NCI-H128 (cell line): ENCODE measurements at regions not wholly inside any gene's neighbourhood (a gene's known extent, or its start where the extent isn't known, plus 50 kb on each side); places are given as distances from the start of the nearest gene placed in this dataset.
"Not testable (repeated sequence)": the region's sequence is repeated elsewhere in the genome, so short reads cannot be mapped to it uniquely, and the experiment has no call there.

Experiments used
- DNase-seq: peaks from one replicate; lab custom pipeline; 2025; ENCODE audit not compliant: unreplicated experiment; lab: John Stamatoyannopoulos, UW

DNA sequence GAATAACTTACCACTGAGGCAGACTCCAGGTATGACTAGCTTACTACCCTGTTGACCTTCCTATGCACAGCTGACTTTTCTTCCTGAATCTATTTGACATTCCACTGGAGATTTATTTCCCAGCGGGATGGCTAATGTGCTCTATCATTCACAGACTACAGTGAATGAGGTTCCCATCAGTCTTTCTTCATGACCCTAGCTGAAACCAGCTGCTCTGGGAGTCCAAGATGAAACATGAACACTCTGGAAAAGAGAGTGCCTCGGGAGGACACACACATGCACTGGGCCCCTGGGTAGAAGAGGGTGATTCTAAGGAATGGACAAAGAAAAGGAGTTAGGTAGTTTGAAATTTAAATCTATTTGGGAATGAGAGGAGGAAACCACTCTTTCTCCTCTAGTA is 82.6 kb upstream of the DST start:
- no peak for DNase-seq

DNA sequence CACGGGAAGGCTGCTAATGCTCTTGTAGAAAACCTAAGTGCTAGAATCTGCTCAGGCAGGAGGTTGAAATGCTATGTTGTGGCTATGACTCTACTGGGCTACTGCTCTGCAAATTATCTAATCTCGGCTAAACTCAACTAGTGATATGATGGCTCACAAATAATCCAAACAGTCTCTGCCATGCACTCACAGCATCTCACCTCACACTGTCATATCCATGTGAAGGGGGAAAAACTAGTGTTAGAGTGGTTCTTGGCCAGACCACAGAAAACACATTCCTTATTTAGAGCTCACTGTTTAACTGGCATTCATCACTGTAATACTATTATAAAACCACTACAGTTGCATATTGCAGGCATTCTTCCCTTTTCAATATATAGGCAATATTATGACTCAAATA is 81.8 kb upstream of the DST start:
- no peak for DNase-seq

DNA sequence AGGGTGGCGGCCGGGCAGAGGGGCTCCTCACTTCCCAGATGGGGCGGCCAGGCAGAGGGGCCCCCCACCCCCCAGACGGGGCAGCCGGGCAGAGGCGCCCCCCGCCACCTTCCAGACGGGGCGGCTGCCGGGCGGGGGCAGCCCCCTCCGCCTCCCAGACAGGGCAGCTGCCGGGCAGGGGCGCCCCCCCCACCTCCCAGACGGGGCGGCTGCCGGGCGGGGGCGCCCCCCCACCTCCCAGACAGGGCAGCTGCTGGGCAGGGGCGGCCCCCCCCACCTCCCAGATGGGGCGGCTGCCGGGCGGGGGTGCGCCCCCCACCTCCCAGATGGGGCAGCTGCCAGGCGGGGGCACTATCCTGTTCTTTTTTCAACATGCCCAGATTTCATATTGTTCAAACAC is 78.2 kb upstream of the DST start:
- DNase-seq = no peak

DNA sequence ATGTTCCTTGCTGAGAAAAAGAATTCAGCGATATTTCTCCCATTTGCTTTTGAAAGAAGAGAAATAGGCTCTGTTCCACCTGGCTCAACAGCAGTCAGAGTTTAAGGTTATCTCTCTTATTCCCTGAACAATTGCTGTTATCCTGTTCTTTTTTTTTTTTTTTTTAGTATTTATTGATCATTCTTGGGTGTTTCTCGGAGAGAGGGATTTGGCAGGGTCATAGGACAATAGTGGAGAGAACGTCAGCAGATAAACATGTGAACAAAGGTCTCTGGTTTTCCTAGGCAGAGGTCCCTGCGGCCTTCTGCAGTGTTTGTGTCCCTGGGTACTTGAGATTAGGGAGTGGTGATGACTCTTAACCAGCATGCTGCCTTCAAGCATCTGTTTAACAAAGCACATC is 77.5 kb upstream of the DST start:
- not testable (repeated sequence) for DNase-seq

DNA sequence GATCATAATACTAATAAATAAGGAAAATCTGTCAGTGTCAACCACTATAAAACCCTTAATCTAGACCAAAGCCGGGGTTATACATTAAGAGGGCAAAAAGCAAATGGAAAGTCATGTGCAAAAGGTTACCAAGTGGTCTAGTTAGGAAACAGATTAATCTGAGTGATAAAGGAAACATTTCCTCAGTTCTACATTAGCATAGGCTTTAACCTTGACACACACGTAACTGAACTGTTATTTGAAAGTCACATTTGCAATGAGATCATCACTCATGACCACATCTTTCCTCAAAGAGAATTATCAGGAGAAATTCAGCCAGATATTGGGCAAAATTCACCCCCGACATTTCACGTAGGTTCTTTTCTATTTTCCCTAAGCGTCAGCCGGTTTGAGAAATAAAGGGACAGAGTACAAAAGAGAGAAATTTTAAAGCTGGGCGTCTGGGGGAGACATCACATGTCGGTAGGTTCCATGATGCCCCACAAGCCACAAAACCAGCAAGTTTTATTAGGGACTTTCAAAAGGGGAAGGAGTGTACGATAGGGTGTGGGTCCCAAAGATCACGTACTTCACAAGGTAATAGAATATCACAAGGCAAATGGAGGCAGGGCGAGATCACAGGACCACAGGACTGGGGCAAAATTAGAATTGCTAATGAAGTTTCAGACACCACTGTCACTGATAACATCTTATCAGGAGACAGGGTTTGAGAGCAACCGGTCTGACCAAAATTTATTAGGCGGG is 76.8 kb upstream of the DST start:
- not testable (repeated sequence) for DNase-seq

DNA sequence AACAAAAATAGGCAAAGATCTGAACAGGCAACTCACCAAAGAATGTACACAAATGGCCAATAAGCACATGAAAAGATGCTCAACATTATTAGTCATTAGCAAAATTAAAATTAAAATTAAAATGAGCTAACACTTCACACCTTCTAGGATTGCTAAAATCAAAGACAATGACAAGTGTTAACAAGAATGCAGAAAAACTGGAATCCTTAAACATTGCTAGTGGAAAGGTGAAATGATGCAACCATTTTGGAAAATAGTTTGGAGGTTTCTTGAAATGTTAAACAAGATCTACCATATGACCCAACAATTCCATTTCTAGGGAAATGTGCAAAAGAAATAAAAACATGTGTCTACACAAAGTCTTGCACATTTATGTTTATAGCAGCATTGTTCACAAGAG is 75.5 kb upstream of the DST start:
- no peak for DNase-seq

DNA sequence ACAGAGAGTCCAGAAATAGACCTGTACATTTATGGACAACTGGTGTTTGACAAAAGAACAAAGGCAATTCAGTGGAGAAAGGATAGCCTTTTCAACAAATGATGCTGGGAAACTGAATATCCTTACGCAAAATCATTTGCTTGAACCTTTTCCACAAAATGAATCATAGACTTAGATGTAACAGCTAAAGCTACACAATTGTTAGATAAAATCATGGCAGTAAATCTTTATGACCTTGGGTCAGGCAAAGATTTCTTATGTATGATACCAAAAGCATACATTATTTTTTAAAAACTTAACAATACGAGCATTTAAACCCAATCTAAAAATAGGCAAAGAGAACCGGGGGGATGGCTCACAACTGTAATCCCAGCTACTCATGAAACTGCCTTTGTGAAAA is 73.5 kb upstream of the DST start:
- no peak for DNase-seq

DNA sequence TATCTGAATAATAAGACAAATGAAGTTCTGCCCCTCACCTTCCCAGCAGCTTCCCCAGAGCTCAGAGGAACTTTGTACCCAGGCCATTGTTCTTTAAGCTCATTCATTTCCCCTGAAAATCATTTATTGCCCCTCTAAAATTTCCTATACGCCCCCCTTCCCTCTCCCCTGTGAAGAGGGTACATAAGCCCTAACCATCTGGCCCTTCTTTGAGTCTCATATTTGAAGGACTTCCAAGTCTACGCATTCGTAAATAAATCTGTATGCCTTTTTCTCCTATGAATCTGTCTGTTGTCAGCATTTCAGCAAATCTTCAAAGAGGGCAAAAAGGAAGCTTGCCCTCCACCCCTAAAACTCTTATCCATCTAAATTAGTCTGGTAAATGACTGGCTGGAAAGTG is 73.1 kb upstream of the DST start:
- no peak for DNase-seq

DNA sequence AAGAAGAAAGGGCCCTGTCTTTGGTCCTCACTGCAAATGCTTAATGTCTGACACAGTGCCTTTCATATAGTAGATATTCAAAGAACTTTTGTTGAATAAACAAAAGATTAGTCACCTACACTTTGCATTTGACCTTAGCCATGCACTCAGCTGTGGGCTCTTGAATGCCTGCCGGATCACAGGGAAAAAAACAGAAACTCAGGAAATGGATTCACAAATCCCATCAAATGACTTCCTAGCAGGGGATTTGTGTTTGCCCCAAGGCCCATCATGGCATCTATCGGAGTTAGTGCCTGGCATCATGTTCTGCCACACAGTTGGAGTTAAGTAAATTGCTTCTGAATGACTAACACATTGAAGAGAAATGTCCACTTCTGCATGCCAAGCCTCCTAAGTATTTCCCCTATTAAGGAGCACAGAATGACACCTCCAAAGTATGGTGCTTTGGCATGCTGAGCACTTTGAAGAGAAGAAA is 72.3 kb upstream of the DST start:
- no peak for DNase-seq

DNA sequence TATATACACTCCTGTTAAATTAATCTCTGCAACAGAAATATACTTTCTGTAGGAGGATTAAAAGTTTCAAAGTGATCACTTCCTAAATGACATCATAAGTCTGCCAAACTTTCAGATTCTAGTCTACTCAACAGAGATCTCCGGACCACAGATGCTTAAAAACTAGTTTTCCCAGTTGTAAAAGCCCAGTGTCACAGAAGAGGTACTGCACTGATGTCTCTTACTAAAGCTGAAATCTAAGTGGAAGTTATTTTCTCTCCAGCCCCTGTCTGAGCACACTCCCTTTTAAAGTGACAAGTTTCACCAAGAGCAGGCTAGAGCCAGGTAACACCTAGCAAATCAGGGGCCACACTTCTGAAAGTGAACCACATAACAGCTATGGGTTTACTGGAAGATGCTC is 71.6 kb upstream of the DST start:
- DNase-seq = no peak

DNA sequence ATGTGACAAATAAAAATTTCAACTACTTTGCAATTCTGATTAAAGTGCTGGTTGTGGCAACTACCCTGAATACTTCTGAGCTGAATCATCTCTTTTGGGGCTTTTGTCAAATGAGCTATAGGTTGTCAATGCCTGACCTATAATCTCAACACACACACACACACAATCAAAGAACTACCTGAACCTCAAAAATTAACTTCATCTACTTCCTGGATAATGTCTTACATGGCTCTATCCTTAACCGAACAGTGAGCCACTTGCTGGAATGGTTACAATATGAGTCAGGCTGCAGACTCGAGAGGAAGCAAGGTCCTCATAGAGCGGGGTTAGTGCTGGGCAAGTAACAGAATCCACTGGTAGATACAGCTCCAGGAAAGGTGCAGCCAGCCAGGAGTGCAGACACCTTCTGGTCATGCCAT is 70.6 kb upstream of the DST start:
- DNase-seq = no peak

DNA sequence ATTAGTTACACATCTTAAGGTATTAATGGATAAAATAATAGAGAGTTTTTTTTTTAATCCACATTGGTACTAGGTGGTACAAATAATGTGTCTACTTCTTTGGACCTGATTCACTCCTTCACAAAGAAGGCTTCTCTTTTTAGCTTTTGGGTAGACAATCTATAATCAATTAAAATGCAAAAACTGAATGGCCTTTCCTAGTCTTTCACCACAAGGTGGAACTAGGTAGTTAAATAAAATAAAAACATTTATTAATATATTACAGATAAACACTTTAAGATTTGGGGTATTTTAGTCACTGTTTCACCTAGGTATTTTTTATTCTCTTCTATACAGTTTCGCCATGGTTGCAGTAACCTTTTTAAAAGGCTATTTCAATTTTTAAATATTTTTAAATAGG is 68.3 kb upstream of the DST start:
- DNase-seq = no peak

DNA sequence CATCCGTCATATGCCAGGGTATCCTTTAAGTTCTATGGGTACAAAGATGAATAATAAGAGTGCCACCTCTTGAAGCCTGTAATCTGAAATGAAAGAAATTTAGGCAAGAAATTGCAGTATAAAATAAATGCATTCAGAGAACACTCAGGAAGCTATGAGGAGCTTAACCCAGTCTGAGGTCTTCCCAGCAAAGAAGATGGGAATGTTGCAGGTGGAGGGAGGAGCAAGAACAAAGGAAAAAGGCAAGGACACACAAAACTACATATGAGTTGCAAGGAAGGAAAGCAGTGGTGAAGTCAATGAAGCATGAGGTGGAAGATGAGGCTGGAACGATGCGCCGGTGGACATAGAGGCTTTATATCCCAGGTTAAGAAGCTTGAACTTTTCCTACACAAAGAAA is 67.0 kb upstream of the DST start:
- no peak for DNase-seq

DNA sequence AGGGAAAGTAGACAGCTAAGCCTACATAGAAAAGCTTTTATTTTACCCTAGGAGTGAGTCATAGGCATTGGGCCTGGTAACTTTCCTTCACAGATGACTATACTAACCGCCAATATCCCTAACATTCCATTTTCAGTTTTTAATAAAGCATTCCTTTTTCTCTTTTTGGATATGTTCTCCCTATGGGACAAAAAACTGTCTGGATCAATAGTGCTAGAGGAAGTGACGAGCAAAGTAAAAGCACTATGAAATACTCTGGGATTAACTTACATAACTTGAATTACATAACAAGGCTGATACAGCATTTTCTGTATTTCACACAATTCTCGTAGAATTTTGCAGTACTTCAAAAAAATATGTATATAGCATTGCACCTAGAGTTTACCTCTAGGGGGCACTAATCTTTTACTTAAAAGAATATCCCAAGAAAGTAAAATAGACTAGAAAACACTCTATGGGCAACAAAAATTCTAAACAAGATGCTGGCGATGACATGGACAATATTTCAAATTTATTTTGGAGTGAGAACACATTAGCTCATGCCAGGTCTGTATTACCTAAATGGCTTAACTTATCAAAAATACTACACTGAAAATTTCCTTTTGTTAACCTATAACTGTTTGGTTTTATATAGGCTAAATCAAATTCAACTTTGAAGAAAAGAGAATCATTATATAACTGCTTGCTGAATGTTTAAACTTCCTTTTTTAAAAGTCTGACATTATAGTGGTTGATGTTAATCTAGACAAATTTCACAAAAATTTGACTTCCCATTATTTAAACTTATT is 66.3 kb upstream of the DST start:
- DNase-seq = no peak

DNA sequence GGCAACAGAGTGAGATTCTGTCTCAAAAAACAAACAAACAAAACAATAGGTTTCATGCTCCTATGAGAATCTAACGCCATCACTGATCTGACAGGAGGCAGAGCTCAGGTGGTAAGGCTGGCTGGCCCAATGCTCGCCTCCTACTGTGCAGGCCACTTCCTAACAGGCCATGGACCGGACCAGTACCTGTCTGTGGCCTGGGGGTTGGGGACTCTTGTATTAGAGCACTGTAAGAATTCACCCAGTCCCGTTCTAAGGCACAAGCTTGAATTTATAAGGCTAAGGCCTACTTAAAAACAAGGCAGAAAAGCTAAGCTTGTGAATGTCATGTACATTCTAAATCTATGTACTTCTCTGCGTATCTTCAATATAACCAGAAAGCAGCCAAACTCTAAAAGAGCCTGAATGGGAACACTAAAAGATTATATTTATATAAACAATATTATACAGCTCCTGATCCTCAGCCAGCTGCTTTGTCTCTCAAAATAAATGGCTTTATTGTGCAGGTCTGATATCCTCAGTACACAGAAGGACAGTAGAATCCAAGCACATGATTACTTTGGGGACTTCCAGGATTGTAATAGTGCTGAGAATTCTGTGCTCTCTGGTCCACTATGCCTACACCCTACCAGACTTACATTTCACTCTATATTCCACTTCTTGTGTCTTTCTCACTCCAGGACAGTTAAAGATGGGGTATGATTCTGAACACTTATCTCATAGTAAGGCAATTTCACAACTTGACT is 64.5 kb upstream of the DST start:
- no peak for DNase-seq

DNA sequence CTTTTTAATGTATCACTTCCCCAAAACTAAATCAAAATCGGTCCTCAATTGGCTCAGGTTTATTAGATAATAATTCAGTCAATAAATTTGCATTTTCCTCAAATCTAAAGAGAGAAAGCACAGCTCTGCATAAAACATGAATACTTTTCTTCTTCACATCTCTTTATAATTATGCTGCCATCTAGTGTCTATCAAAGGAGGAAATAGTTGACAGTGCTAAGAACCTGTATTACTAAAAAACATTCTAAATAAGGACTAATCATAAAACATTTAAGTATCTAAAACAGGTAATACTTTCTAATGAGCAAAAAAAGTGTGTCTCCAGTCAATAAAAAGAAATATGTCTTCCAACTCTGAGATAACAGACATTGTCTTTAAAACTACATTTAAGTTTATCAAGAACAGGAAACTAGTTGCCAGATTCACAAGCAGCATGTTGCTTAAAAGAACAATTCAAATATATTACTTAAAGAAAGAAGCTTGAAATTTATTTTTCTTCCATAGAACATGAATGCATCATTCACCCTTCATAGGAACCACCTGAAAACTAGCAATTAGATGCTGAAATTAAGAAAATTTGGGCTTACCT is 56.5 kb upstream of the DST start:
- DNase-seq = no peak

DNA sequence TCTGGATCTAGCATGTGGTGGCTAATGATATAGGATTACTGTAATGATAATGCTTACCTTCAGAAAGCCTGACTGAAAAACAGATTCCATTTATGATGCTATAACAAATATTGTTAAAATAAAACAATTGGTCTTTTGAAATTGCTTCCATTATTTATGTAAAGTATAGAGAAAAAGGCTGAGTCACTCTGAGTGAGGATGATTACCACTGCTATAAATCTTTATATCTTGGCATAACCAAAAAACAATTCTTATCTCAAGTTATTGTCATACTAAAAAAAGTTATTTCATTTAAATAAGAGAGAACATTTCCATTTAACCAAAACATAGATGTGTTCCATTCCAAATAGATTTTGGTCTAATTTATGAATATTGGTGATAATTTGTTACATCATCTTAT is 53.0 kb upstream of the DST start:
- DNase-seq = no peak

DNA sequence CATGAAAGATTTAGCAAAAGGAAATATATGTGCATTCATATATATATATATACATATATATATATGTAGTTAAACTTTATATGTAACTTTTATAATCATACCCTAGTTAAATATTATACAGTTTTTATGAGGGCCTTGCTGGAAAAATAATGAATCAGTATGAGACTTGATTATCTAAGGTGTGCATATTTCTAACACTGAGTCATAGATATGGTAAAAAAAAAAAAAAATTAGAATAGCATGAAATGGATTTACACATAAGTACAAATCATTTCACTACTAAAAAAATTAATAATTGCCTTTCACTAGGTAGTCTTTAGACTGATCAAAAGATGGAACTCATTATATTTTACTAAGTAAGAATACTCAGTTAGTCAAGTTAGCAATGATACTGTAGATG is 51.3 kb upstream of the DST start:
- no peak for DNase-seq

DNA sequence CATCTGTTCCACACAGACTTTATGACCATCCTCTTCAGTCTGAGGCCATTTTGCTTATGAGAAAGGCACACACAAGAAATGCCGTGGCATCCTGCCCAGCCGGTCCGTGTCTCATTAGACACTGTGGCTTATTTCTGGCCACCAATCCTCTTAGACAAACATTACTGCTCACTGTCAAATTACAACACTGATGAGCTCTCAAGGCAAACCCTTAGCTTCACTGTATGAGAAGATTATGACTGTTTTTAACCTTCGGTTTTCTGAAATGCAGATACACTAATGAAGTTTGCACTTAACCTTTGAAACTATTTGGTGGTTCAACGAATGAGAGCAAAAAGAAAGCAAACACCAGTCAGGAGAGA is 50.5 kb upstream of the DST start:
- no peak for DNase-seq

DNA sequence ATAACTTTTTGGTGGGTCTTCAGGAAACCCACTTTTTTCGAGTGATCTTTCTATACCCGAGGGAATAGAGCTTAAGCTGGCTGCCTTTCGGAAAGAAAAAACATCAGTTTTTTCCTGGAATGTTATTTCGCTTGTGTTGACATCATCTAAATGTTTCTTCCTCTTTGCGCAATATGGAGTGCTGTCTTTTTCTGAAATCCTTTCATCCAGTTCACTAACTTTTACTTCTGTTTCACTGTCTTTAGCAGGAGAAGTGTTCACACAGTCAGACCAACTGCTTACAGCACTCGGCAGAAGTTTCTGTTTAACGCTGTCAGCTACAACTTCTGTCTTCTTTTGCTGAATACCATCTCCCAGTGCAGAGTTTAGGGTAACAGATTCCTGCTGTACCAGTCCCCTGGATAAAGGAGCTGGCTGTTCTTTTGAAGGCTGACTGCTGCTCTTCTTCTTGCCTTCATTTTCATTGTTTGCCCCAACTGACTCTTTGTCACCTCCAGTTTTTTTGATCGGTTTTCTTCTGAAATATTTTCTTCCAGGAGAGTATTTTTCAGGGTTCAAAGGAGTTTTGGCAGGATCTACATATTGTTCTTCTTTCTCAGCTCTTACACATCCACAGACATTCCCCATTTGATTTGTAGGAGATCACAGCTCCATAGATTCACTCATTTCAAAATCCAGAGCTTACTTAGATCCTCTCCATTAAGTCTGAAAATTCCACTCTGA is 50.0 kb upstream of the DST start:
- no peak for DNase-seq
